ENCODE measurements at regions not wholly inside any gene's neighbourhood (a gene's known extent, or its start where the extent isn't known, plus 50 kb on each side); places are given as distances from the start of the nearest gene placed in this dataset.

GRCh38 chr9:80259079-80259478 lies 687.3 kb downstream of the TLE4 start:
- DNase-seq, result no peak

DNA sequence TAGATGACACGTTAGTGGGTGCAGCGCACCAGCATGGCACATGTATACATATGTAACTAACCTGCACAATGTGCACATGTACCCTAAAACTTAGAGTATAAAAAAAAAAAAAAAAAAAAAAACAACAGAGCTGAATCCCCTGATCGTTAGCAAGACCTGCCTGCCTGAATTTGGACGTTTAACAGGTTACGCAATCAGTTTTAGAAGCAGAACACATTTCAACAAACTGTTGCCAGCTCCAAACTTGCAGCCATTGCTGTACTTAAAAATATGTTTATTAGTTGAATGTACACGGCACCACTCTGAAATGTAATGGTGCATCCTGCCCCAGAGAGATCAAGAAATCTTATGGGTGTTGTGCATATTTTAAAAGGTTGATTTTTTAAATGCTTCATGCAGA lies 680.0 kb downstream of the TLE4 start:
- DNase-seq, result no peak

DNA sequence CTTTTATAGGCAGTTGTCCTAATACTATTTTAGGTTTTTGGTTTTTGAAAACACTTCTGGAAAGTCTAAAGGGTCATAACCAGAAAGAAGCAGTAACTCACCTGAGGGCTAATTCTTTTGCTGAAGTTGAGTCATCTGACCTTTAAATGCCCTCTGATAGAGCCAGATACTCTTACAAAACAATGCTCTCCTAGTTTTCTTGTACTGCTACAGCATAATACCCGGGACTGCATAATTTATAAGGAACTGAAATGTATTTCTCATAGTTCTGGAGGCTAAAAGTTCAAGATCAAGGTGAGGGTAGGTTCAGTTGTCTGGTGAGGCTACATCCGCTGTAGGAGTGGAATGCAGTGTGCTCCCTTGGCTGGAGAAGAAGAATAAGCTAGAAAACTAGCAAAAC lies 670.3 kb downstream of the TLE4 start:
- no peak for DNase-seq

- no peak for DNase-seq
Measured at GRCh38 chr9:80235752-80236151, 664.0 kb downstream of the TLE4 start.

- DNase-seq, result no peak
Measured at GRCh38 chr9:80233906-80234305, 662.1 kb downstream of the TLE4 start.

- no peak for DNase-seq
Measured at GRCh38 chr9:80233102-80233843, 661.5 kb downstream of the TLE4 start.

- DNase-seq, result no peak
Measured at GRCh38 chr9:80231318-80232236, 659.8 kb downstream of the TLE4 start.

DNA sequence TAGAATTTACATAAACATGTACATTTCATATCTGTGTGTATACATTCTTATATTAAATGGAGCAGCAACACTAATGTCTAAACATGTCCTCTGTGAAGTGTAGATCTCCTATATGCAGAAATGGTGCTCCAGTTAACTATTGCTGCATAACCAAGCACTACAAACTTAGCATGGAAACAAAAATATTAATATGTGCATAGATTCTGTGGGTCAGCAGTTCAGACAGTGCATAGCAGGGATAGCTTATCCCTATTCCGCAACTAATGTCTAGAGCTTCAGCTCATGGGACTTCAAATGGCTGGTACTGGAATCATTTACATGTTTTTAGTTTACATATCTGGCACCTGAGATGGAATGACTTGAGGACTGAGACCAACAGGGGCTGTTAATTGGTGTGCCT lies 652.1 kb downstream of the TLE4 start:
- DNase-seq, result no peak

DNA sequence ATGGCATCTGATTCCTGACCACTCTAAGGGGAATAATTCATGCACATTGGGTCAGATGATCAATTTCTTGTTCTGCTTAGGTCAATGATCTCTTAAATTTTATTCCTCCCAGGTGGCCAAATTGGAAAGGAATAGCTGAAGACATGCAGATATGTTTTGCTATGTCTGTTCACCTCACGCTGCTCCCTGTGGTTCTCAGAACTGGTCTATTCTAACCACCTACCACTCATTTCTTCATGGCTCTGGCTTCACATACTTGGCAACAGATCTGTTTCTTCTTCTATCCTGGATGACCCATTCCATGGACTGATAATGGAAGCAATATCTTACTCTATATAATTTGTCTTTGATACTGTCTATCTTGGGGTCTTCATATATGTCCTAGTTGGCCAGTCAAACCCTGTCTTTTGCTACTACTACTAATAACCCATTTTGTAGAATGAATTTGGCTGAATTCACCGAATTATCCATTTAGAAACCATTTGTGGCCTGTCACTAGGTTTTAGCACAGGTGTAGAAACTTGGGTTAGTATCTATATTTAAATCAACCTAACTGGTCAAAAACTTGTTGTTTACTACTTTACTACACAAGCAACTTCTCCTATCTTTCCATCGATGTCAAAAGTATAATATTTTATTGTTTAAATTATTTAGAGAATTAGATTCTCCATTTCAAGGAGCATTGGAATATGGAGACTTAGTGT lies 650.9 kb downstream of the TLE4 start:
- no peak for DNase-seq

DNA sequence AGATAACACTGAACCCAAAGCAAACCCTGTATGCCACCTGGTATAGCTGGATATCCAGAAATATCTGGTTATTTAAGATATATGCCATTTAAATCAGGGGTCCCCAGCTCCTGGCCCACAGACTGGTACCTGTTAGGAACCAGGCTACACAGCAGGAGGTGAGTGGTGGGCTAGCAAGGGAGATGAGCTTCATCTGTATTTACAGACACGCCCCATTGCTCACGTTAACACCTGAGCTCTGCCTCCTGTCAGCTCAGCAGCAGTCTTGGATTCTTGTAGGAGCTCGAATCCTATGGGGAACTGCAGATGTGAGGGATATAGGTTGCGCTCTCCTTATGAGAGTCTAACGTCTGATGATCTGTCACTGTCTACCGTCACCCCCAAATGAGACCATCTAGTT lies 646.6 kb downstream of the TLE4 start:
- no peak for DNase-seq

DNA sequence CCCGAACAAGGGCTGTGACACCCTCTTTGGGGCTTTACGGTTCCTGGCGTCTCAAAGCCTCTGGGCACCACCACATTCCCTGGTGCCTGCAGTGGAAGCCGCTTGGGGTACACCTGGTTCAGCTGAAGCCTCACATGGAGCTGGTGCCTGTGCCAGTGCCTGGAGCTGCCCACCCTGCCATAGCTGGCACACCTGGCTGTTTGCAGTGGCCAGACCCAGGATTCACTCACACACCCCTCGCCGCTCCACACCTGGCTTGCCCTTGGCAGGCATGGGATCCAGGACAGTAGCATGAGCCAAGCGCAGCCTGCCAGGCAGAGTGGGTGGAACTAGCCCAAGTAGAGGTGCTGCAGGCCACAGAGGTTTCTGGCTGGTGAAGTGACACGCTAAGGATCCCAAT lies 641.8 kb downstream of the TLE4 start:
- DNase-seq, result no peak

- no peak for DNase-seq
Measured at GRCh38 chr9:80208696-80209095, 636.9 kb downstream of the TLE4 start.

GRCh38 chr9:80204054-80204453 lies 632.3 kb downstream of the TLE4 start:
- DNase-seq, result no peak

DNA sequence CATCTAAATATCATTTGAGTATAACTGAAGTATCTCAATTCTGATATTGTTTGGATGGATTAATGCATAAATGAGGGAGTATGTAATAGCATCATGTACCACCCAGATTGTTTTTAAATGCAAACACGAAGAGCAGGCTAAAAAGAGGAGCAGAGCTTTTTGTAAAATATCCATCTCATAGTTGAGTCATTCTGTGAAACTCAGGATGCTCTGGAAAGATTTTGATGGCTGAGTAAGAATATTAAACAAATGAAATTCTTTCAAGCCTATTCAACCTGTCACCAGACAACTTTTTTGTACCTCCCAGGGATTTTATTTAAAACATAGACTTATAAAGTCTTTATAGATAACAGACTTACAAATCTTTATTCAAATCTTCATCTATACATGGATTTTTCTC lies 625.9 kb downstream of the TLE4 start:
- DNase-seq, result no peak

GRCh38 chr9:80191108-80191507 lies 619.3 kb downstream of the TLE4 start:
- DNase-seq, result no peak

DNA sequence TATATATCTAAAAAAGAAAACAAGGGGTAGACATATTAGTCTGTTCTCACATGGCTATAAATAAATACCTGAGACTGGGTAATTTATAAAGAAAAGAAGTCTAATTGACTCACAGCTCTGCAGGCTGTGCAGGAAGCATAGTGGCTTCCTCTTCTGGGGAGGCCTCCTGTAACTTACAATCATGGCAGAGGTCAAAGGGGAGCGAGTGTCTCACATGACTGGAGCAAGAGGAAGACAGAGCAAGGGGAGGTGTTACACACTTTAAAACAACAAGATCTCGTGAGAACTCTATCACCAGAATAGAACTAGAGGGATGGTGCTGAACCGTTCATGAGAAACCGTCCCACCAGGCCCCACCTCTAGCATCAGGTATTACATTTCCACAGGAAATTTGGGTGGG lies 616.8 kb downstream of the TLE4 start:
- DNase-seq, result no peak

GRCh38 chr9:80185112-80185738 lies 613.5 kb downstream of the TLE4 start:
- no peak for DNase-seq

DNA sequence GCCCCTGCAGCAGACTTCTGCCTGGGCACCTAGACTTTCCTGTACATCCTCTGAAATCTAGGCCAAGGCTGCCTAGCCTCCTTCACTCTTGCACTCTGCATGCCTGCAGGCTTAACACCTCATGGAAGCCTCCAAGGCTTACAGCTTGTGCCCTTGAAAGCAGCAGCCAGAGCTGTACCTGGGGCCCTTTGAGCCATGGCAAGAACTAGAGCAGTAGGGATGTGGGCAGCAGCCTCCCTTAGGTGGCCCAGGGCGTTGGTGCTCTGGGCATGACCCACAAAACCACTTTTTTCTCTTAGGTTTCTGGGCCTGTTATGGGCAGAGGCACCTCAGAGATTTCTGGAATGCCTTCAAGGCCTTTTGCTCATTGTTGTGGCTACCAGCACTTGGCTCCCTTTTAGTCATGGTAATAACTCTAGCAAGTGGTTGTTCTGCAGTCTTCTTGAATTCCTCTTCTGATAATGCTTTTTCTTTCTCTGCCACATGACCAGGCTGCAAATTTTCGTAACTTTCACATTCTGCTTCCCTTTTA lies 606.2 kb downstream of the TLE4 start:
- DNase-seq, result no peak

- DNase-seq, result no peak
Measured at GRCh38 chr9:80175286-80176150, 603.8 kb downstream of the TLE4 start.

DNA sequence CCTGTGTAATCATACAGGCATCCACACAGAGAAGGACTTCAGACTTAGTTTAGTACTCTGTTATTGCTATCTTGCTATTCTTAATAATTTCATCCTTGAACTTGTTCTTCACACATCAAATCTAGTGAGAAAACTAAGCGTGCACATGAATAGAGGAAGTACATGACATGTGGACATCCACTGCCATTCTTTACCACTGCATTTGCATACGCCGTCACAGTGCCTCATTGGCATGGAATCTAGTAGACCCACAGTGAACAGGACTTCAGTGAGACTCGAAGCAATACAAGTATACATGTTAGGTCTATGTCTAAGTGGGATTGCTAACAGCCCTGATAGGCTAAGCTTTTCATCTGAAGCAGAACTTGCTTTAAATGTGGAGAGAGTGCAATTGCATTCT lies 592.1 kb downstream of the TLE4 start:
- DNase-seq, result no peak

- no peak for DNase-seq
Measured at GRCh38 chr9:80158554-80159170, 586.9 kb downstream of the TLE4 start.
